Hematopoietic multipotent progenitor cell treated with erythropoietin and hydrocortisone succinate and interleukin-3 and kit ligand, for 4 days (in vitro differentiated cells): ENCODE measurements at regions not wholly inside any gene's neighbourhood (a gene's known extent, or its start where the extent isn't known, plus 50 kb on each side); places are given as distances from the start of the nearest gene placed in this dataset.
A peak's percentile ranks its signal among the peaks of the same experiment; 100 is the strongest.

Experiments
- DNase-seq: peaks from one replicate; pipeline ENCODE4 v3.0.0-alpha.2; 2015

DNA sequence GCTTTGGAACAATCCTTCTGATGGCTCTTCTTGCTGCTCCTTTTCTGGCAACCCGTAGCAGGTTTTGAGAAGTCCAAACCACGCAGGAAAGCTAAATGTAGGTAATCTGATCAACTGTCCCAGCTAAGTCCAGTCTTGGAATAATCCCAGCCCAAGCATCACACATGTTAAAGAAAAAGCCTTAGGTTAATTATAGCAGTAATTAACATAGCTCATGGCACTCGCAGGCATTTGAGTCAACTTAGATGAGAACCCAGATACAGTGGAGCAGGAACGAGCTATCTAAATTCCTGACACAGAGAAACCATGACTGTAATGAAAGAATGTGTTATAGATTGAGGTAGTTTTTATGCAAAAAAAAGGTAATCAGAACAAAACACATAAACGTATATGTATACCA, 844.8 kb downstream of the CDH9 start:
- DNase-seq: no peak

DNA sequence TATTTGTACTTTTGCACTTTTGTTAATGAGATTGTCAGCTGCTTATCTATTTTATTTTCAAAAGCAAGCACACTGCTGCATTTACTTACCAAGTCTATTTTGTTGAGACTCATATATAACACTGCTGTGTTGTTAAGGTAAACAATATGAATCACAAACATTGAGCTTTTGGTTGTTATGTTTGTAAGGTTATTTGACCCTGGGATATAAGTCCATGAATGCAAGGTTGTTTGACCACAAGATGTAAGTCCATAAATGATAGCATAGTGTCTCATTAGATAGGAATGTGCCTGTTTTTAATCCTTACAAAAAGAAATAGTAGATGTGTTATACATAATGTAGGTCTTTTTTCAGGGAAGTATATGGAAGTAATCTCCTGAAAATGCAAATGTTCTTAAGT, 845.9 kb downstream of the CDH9 start:
- DNase-seq: no peak

DNA sequence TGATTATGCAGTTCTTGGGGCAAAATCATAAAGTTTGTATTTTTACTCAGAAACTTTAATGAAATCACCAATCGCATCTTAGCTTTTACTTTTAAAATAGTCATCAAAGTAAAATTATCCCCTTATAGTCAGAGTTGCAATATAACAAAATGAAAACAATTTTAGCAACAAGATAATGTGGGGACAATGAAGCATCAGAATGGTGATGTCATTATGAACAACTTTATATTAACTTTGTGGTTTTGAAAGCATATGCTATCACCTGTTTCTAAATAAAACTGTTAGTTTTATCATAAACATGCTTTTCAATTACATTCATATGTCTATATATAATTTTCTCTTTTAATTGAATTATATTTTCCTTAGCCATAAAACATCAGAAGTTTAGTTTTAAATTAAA, 856.8 kb downstream of the CDH9 start:
- DNase-seq: no peak

DNA sequence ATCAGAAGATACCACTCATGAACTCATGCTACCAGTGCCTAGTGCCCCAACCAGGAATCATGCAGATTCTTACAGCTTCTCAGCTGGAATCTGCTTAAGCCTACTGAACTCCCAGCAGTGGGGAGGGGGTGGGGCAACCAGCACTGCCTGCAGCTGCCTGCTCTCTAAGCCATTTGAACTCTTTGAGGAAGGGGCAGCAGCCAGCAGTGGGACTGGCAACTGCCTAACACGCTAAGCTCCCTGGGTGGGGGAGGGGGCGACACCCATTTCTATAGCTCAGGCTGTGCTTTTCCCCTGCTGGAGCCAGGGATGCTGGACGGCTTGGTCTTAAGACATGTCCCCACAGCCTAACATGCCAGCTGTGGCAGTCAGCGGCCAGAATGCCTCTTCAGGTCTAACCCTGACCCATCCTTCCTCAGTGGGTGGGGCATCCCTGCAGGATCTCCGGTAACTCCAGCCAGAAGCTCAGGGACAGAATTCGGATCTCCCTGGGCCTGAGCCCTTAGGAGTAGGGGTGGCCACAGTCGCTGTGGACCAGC, 889.7 kb downstream of the CDH9 start:
- no peak for DNase-seq

DNA sequence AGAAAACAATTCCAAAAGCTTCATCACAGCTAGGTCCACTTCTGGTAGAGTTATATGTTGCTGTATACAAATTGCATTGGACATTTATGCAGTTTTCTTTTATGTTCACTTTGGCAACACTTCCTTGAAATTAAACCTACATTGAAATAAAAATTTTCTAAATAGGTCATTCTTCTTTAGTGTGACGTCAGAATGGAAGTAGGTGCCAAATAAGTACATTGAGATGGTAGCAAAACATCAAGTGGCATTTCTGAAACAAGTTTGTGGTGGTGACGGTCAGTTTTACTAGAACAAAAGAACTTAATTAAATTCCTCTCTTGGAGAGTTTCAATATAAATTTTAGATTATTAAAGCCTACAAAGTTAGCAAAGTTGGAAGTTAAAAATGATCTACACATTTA, 895.1 kb downstream of the CDH9 start:
- no peak for DNase-seq

DNA sequence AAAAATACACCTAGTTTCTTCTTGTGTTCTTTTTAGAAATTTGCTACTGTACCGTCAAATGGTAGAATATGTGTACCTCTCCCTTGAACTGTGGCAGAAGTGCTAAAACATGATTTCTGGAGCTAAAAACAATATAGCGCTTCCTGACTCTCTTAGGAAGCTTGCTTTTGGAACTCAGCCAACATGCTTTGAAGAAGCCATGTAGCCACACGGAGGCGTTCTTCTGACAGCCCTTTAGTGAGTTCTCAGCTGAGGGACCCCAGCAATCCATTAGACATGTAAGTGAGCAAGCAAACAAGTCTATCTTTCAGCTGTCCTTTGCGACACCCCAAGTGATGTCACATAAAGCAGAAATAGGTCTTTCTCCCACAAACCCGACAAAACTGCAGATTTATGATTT, 917.0 kb downstream of the CDH9 start:
- peak; percentile 30 for DNase-seq

DNA sequence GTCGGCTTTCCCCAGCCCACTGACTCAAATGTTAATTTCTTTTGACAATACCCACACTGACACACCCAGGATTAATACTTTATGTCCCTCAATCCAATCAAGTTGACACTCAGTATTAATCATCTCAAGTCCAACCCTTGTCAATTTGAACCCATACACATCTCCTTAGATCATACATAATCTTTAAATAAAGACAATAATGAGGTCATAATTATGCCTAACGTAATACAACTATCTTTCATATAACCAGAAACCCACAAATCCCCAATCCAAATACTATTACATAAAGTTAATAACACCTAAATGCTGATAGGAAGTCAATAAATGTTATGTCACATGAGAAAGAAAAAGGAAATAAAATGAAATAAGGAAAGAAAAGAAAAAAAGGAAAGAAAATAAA, 934.2 kb downstream of the CDH9 start:
- no peak for DNase-seq

DNA sequence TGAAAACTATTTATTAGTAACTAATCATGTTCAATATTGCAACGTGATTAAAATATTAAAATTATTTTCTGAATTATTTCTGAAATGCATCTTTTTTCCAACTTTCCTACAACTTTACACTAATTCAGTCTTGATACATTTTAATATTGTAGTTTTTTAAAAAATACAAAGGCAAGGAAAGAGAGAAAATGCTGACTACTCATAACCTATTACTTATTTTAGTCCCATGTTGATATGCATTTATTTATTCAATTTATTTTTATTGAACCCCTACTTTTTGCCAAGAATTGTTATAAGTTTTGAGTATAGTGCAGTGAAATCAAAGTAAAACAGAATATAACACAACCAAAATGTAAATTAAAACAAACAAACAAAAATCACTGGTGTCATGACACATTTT, 978.2 kb downstream of the CDH9 start:
- no peak for DNase-seq

DNA sequence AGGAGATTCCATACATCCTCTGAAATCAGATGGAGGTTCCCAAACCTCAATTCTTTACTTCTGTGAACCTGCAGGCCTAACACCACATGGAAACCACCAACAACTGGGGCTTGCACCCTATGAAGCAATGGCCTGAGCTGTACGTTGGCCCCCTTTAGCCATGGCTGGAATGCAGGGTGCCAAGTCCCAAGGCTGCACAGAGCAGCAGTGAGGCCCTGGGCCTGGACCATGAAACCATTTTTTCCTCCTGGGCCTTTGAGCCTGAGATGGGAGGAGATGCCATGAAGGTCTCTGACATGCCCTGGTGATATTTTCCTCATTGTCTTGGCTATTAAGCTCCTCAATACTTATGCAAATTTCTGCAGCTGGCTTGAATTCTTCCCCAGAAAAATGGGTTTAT, 983.8 kb downstream of the CDH9 start:
- DNase-seq: no peak

DNA sequence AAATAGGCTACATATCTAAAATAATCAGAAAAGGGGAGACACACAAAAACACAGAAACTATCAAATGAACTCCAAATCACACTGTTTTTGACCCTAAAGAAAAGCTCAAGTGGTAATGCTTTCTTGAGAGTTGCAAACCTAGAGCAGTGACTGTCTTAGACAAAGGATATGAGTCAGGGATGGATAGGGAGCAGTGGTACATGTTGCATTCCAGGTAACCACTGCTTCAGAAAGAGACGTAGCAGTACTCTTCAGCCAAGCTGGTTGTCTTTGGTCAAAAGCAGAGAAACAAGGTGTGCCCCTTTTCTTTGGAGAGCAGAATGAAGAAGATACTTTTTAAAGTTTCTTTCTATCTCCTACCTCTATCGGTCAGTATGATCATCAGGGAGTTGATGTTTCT, 1003.6 kb downstream of the CDH9 start:
- DNase-seq: no peak

DNA sequence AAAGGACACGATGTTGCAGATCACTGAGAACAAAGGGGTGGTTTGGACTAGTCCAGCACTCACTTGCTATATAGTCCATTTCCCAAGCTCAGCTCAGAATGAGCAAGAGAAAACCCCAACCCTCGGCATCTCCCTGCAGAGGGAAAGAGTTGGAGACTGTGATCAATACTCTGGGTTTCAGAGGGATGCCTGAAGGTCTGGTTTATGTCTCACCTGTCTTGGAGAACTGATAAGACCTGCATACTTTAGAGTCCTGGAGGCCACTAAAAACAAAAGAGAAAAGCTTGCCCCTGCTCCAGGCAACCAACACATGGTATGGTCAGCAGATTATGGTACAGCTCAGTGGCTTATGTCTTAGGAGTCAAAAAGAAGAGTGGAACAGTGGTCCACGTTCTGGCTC, 1006.9 kb downstream of the CDH9 start:
- no peak for DNase-seq

DNA sequence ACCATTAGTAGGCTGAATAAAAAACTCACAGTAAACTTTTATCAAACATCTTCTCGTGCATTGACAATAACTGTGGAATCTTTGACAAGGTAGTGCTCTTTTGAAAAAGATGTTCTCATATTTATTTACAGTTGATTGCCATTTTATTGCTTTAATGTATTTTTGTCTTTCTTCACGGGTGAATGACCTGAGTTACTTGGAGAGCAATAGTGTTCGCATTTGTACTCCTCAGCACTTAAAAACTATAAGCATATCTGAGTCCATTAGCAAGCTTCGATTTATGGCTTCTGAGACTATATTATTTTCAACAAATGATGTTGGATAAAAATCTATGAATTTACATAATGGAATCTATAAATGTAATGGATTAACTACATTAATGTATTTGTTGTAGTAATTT, 1012.3 kb downstream of the CDH9 start:
- no peak for DNase-seq

DNA sequence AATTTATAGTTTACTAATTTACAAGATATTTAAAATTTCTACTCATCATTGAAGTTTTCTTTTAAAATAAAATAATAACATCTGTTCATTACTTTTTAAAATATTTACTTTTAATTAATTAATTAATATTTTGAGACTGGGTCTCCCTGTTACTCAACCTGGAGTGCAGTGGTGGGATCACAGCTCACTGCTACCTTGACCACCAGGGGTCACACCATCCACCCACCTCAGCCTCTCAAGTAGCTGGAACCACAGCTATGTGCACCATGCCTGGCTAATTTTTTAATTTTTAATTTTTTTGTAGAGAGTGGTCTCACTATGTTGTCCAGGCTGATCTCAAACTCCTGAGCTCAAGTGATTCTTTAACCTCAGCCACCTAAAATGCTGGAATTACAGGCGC, 1013.6 kb downstream of the CDH9 start:
- peak; percentile 30 for DNase-seq

DNA sequence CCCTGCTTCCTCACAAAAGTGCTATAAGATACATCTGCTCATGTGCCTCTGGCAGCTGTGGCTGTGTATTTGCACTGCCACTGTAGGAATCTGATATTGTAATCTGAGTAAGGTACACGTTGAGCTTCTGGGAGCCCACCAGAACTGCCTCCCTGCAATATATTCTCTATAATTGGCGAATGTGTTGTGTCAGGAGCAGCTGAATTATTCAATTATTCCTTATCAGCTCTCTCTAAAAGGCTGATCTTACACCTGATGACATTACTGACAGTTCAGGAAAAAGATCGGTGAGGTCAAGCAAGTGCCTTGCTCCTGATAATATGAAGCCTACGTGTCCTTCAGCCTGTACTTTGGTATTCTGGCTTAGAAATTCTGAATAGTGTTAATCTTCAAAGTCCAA, 1015.0 kb downstream of the CDH9 start:
- no peak for DNase-seq

DNA sequence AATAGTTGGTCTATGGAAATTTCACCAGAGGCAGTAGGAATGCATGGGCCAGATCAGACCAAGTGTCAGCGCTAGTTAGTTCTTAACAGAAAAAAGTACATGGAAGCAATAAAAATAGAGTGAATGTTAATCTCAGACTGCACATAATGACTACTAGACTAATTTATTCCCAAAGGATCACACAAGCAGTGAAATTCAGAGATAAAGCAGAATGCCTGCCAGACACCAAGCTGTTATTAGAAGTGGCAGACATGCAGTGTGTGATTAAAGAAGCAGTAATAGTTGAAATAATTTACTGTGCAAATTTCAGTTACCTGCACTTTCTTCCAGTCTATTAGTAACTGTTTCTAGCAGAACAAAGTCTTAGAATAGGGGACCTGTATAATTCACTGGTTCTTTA, 1024.2 kb downstream of the CDH9 start:
- DNase-seq: no peak

DNA sequence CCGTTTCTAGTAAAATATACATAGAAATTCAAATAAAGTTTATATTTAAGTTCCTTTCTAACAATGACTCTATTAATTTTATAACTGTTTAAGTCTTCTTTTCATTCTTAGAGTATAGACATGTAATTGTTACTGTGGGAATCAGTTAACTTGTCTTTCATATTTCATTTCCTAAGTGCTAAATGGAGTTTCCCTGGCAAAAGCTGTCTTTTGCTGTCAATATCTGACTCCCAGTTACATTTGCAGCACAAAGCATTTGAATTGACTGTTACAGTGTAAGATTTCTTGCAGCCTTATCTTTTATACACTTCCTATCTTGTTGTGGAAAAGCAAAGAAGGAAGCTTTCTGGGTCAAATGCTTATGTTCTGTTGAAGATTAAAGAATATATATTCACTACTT, 1026.3 kb downstream of the CDH9 start:
- DNase-seq: no peak

DNA sequence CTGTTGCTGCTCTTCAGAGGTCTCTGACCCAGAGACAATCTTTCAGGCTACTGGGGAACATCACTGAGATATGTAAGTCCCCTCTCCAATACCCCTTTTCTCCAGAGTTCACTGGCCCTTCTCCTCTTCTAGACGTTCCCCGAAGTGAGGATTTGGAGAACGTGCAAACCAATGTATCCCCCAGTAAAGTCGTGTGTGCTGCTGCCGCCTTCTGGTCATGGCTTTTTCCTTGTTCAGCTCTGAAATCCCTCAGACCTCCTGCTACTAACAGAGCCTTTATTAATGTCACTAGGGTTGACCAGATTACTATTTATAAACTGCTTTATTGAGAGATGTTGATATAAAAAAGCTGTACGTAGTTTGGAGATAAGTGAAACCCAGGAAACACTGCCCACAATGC, 1028.6 kb downstream of the CDH9 start:
- DNase-seq: peak; percentile 7

DNA sequence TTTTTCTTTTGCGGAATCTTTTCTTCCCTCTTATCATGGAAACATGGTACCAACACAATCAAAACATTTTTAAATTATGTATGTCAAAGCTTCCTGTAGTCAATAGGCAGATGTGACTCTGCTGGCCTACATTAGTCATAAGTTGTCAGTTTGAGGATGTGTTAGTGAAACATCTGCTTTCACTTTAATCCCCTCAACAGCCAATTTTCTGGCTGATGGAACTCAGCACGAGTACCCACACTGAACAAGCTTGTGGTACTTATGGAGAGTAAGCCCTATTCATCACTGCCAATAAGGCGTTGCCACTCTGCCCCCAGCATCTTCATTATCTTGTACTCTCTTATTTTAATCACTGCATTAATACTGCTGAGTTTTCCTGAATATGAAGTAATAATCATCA, 1034.4 kb downstream of the CDH9 start:
- no peak for DNase-seq

DNA sequence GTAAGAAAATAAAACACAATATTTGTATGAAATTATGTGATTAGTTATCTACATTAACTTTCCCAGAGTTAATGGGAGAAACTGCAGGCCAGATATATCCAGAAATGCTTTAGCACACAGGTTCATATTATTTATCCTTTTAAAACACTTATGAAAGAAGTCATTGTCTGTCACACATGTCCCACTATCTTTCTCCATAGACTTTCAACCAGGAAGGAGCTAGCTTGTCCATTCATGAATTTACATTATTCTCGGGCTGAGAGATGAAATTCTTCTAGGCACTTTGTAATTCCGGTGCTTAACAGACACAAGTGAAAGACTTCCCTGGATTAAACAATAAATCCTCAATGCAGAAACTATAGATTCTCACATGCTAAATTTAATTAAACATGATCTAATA, 1043.2 kb downstream of the CDH9 start:
- no peak for DNase-seq

DNA sequence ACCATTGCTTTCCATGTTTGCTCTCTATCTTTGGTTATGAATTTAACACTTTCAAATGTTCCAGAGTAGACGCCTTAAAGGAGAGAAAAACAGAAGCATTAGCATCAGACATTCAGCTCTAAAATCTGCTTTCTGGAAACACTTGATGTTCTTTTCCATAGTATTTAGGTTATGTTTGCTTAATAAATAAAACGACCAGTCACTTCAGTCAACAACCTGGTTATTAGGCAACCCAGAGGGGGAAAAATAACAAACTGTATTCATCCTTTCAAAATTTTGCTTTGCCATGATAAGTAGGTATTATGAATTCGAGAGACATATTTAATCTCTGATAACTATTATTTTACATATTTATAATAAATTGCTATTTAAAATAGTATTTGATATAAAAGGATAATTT, 1044.7 kb downstream of the CDH9 start:
- no peak for DNase-seq

DNA sequence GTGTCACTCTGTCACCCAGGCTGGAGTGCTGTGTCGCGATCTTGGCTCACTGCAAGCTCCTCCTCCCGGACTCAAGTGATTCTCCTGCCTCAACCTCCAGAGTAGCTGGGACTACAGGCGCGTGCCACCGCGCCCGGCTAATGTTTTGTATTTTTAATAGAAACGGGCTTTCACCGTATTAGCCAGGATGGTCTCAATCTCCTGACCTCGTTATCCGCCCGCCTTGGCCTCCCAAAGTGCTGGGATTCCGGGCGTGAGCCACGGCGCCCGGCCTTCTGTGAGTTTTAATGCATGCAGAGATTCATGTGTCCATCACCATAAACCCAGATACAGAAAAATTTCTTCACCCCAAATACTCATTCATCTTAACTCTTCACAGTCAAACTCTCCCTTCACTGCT, 1046.7 kb downstream of the CDH9 start:
- DNase-seq: no peak

DNA sequence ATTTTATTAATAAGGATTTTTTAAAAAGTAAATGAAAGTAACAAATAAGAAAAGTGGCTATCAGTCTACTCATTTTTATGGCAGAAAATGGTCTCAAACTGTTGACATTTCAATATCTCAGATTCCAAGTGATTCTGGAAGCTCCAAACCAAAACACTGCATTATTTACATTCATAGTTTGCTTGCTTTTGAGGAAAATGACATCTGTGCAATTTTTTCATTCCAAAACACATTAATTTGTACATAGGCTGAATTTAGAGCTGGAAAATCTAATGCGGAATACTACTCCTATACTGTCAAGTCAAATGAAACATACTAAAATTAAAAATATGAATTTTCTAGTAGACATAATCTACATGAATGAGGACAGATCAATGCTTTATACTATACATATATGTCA, 1047.6 kb downstream of the CDH9 start:
- no peak for DNase-seq

DNA sequence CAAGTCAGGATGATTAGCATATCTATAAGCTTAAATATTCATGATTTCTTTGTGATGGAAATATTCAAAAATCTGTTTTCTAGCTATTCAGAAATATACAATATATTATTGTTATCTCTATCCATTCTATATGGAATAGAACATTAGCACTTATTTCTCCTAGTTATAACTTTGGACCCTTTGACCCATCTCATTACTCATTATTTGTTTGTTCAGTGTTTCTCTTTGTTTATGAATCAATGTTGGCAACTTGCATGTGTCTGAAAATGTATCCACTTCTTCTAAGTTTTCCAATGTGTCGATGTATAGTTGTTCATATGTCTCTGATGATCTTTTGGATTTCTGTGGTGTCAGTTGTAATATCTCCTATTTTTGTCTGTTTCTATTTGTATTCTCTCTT, 1059.3 kb downstream of the CDH9 start:
- no peak for DNase-seq

DNA sequence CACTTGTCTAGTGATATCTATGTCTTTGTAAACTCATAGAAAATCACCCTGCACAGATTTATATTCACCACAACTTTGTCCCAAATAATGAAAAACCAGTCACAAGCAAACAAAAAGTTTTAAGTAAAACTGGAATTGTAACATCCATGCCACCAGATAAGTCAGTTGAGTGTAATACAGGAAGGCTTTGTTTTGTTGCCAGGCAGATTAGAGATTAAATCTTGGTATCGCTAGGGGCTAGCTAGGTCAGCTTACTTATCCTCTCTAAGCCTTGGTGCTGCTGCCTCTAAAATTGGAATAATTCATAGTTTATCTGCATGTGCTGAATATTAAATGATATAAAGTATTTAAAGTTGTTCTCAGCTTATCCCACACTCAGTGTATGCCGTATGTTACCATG, 1062.5 kb downstream of the CDH9 start:
- DNase-seq: no peak

DNA sequence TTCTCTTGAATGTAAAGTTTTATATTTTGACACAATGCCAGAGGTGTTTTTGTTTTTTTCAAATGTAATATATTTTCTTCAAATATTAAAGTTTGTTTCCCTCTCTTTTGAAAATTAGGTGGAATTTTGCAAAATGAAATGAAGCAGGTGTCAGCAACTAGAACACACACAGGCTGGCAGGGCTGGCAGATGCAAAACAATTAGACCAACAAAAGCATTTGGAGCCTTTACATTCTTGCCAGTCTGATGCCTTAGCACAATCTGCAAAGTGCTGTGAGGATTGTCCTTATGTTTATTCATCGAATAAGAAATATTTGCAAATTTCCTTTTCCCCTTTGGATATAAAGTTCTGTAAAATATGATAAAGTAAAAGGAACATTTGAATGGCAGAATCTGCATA, 1063.9 kb downstream of the CDH9 start:
- no peak for DNase-seq

DNA sequence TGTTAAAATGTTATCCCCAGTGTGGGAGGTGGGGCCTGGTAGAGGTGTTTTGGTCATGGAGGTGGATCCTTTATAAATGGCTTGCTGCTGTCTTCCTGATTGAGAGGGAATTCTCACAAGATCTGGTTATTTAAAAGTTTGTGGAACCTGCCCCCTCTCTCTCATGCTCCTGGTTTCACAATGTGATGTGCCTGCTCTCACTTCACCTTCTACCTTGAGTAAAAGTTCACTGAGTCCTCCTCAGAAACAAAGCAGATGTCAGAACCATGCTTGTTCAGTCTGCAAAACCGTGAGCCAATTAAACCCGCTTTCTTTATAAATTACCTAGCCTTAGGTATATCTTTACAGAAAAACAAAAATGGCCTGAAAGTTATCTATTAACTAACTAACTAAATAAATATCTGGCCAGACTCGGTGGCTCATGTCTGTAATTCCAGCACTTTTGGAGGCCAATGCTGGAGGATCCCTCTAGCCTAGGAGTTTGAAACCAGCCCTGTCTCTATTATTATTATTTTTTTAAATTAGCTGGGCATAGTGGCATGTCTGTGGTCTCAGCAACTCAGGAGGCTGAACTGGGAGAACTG, 1067.4 kb downstream of the CDH9 start:
- no peak for DNase-seq
